ENCODE measurements at regions not wholly inside any gene's neighbourhood (a gene's known extent, or its start where the extent isn't known, plus 50 kb on each side); places are given as distances from the start of the nearest gene placed in this dataset.

DNA sequence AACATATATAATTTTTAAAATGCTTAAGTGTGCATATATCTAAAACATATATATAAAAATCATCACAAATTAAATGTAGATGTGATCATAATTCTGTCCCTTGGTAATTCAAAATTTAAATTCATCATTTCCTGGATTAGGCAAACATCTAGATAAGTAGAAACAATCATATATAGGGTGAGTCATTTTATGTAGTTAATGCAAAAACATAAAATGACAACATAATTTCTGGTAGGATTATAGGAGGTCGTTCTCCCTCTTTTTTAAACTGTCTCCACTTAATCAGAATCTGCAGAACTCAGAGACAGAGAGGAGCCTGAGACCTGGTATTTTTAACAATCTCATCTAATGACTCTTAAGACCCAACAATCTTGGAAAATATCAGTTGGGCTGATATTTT lies 333.4 kb downstream of the KCTD12 start:
- TF ChIP-seq, protein P1, sequence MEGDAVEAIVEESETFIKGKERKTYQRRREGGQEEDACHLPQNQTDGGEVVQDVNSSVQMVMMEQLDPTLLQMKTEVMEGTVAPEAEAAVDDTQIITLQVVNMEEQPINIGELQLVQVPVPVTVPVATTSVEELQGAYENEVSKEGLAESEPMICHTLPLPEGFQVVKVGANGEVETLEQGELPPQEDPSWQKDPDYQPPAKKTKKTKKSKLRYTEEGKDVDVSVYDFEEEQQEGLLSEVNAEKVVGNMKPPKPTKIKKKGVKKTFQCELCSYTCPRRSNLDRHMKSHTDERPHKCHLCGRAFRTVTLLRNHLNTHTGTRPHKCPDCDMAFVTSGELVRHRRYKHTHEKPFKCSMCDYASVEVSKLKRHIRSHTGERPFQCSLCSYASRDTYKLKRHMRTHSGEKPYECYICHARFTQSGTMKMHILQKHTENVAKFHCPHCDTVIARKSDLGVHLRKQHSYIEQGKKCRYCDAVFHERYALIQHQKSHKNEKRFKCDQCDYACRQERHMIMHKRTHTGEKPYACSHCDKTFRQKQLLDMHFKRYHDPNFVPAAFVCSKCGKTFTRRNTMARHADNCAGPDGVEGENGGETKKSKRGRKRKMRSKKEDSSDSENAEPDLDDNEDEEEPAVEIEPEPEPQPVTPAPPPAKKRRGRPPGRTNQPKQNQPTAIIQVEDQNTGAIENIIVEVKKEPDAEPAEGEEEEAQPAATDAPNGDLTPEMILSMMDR (optimal IDR thresholded peaks at IDR 0.05 in 1 of 3, IDR thresholded peaks at IDR 0.05 in 1 of 3, conservative IDR thresholded peaks at IDR 0.05 in 1 of 3; ENCODE audit: extremely low read depth in 1 of 3, insufficient read depth in 2 of 3, low read length in 3 of 3) = no peak
- TF ChIP-seq EZH2 (IDR thresholded peaks at IDR 0.05; ENCODE audit: low read length) = no peak
